ENCODE measurements at regions not wholly inside any gene's neighbourhood (a gene's known extent, or its start where the extent isn't known, plus 50 kb on each side); places are given as distances from the start of the nearest gene placed in this dataset.

DNA sequence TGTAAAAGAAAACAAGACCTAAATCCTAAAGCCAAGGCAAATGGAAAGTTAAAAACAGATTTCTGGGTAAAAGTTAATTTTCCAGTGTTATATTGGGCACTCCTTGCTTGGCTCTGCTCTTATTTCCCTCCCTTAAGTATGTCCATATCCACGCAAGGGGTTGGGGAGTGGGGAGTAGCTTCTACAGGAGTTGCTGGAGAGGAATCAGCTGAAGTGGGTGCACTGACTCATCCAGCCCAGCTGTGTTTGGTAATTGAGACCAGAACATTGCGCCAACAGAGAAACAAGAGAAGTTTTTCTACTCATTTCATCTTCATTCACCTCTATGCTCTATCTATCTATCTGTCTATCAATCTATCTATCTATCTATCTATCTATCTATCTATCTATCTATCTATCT lies 298.4 kb upstream of the PDGFD start:
- Histone ChIP-seq H4K20me1 (ENCODE audit: control insufficient read depth, extremely low read depth, insufficient read depth, low read length) (no peaks in the 10 kb centered on the region), H3K4me3 (ENCODE audit: control insufficient read depth in 2 of 3, extremely low read depth in 1 of 3, insufficient read depth in 2 of 3, low read depth in 1 of 3, low read length in 3 of 3) (no peak overlapping the region), H2AFZ (ENCODE audit: control insufficient read depth, low read length) (no peak overlapping the region), H3K4me1 (ENCODE audit: control insufficient read depth, extremely low read depth, insufficient read depth, low read length) (no peaks in the 10 kb centered on the region), H3K27me3 (ENCODE audit: control insufficient read depth, extremely low read depth, insufficient read depth, low read length) (no peaks in the 10 kb centered on the region), H3K79me2 (ENCODE audit: control insufficient read depth, insufficient read depth, low read length) (no peaks in the 10 kb centered on the region), H3K9me3 (ENCODE audit: control insufficient read depth, low read depth, low read length) (no peaks in the 10 kb centered on the region), H3K27ac (ENCODE audit: control insufficient read depth, insufficient read depth, low read length) (no peak overlapping the region), H3K36me3 (ENCODE audit: control insufficient read depth in 2 of 2, extremely low read depth in 1 of 2, insufficient read depth in 2 of 2, low read length in 2 of 2) (no peaks in the 10 kb centered on the region), H3K9ac (ENCODE audit: control insufficient read depth, extremely low read depth, insufficient read depth, low read length) (no peak overlapping the region), H3K4me2 (ENCODE audit: control insufficient read depth, extremely low read depth, insufficient read depth, low read depth, low read length) (no peak overlapping the region), H3K9me1 (ENCODE audit: control insufficient read depth, extremely low read depth, insufficient read depth, low read length) (no peaks in the 10 kb centered on the region)
- FAIRE-seq = no peak
- DNase-seq (ENCODE audit: low read depth, low spot score) = no peak
- dilution Hi-C loops (cut with MboI; ENCODE audit: extremely low pct_ligation_motif_present, low sequenced_read_pairs) = no loop called here
- TF ChIP-seq, protein P1, sequence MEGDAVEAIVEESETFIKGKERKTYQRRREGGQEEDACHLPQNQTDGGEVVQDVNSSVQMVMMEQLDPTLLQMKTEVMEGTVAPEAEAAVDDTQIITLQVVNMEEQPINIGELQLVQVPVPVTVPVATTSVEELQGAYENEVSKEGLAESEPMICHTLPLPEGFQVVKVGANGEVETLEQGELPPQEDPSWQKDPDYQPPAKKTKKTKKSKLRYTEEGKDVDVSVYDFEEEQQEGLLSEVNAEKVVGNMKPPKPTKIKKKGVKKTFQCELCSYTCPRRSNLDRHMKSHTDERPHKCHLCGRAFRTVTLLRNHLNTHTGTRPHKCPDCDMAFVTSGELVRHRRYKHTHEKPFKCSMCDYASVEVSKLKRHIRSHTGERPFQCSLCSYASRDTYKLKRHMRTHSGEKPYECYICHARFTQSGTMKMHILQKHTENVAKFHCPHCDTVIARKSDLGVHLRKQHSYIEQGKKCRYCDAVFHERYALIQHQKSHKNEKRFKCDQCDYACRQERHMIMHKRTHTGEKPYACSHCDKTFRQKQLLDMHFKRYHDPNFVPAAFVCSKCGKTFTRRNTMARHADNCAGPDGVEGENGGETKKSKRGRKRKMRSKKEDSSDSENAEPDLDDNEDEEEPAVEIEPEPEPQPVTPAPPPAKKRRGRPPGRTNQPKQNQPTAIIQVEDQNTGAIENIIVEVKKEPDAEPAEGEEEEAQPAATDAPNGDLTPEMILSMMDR (optimal IDR thresholded peaks at IDR 0.05 in 1 of 3, IDR thresholded peaks at IDR 0.05 in 1 of 3, conservative IDR thresholded peaks at IDR 0.05 in 1 of 3; ENCODE audit: extremely low read depth in 1 of 3, insufficient read depth in 2 of 3, low read length in 3 of 3) = no peak
- TF ChIP-seq EZH2 (IDR thresholded peaks at IDR 0.05; ENCODE audit: low read length) = no peak

- Histone ChIP-seq H3K27me3 (ENCODE audit: control insufficient read depth, extremely low read depth, insufficient read depth, low read length) (no peaks in the 10 kb centered on the region), H3K79me2 (ENCODE audit: control insufficient read depth, insufficient read depth, low read length) (no peaks in the 10 kb centered on the region), H3K9me1 (ENCODE audit: control insufficient read depth, extremely low read depth, insufficient read depth, low read length) (no peaks in the 10 kb centered on the region), H3K27ac (ENCODE audit: control insufficient read depth, insufficient read depth, low read length) (peak overlapping the region; percentile 93), H4K20me1 (ENCODE audit: control insufficient read depth, extremely low read depth, insufficient read depth, low read length) (no peaks in the 10 kb centered on the region), H3K9ac (ENCODE audit: control insufficient read depth, extremely low read depth, insufficient read depth, low read length) (no peak overlapping the region), H3K4me1 (ENCODE audit: control insufficient read depth, extremely low read depth, insufficient read depth, low read length) (peaks cover 18% of the 10 kb centered on the region), H3K9me3 (ENCODE audit: control insufficient read depth, low read depth, low read length) (no peaks in the 10 kb centered on the region), H3K4me3 (ENCODE audit: control insufficient read depth in 2 of 3, extremely low read depth in 1 of 3, insufficient read depth in 2 of 3, low read depth in 1 of 3, low read length in 3 of 3) (no peak overlapping the region), H3K4me2 (ENCODE audit: control insufficient read depth, extremely low read depth, insufficient read depth, low read depth, low read length) (no peak overlapping the region), H3K36me3 (ENCODE audit: control insufficient read depth in 2 of 2, extremely low read depth in 1 of 2, insufficient read depth in 2 of 2, low read length in 2 of 2) (no peaks in the 10 kb centered on the region), H2AFZ (ENCODE audit: control insufficient read depth, low read length) (peak overlapping the region; percentile 15)
- FAIRE-seq = no peak
- DNase-seq (ENCODE audit: low read depth, low spot score) = no peak
- TF ChIP-seq EZH2 (IDR thresholded peaks at IDR 0.05; ENCODE audit: low read length) = no peak
- TF ChIP-seq, protein P1 (optimal IDR thresholded peaks at IDR 0.05 in 1 of 3, IDR thresholded peaks at IDR 0.05 in 1 of 3, conservative IDR thresholded peaks at IDR 0.05 in 1 of 3; ENCODE audit: extremely low read depth in 1 of 3, insufficient read depth in 2 of 3, low read length in 3 of 3) = no peak
- dilution Hi-C loops (cut with MboI; ENCODE audit: extremely low pct_ligation_motif_present, low sequenced_read_pairs) = no loop called here
Measured at GRCh38 chr11:104451197-104451893, 287.4 kb upstream of the PDGFD start.
